GM06990 (cell line): ENCODE measurements at regions not wholly inside any gene's neighbourhood (a gene's known extent, or its start where the extent isn't known, plus 50 kb on each side); places are given as distances from the start of the nearest gene placed in this dataset.
A peak's percentile ranks its signal among the peaks of the same experiment; 100 is the strongest.

ENCODE experiments used
- DNase-seq: peaks from one replicate; pipeline ENCODE4 v3.0.0-alpha.2; 2011; ENCODE audit not compliant: insufficient read length; ENCODE audit errors: extremely low read depth
- H3K27me3 ChIP-seq: replicated peaks from 2 replicates; pipeline ENCODE4 v1.6.0; 2011; ENCODE audit warnings: low read length; ENCODE audit not compliant: control insufficient read depth, insufficient read depth
- H3K36me3 ChIP-seq: 2 replicates; pipeline ENCODE4 v1.5.1; 2011; ENCODE audit warnings: low read length; ENCODE audit not compliant: control insufficient read depth, insufficient read depth
- H3K4me3 ChIP-seq: replicated peaks from 2 replicates; pipeline ENCODE4 v1.5.1; 2011; ENCODE audit warnings: low read depth, mild to moderate bottlenecking, control low read depth, low read length
- TF ChIP-seq, protein P1 (sequence below): IDR thresholded peaks from 2 replicates; pipeline ENCODE4 v1.5.1; 2011; ENCODE audit warnings: low read length, control low read depth, mild to moderate bottlenecking, inconsistent platforms; ENCODE audit not compliant: insufficient read depth, poor library complexity, severe bottlenecking

DNA sequence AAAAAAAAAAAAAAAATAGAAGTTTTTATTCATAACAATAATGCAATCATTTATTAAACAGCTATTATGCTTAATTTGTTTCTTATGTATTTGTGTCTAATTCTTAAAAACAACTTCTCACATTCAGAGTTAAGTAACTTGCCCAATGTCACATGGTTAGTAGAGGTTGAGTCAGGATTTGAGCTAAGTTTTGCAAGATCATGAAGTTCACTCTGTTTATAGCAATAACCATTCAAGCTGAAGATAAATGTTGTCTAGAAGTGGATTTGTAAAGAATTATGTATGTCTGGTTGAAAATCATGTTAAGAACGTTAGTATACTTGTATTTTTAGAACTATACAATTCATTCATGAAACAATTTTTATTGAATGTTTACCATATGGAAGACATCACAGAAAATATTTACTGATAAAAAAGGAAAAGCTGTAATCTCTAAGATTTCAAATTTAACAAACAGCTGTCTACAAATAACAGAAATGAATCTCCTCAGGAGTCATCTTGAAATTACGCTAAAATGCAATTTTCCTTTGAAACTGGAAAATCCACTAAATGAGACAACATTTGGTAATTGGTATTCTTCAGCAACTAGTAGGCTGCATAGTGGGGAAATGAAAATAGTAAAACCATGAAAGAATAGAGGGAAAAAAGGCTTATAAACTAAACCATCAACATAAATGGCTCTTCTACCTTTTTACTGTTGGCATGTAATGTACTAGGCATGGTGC is 70.5 kb upstream of the AHR start:
- H3K4me3 ChIP-seq, result no peak overlapping the region
- H3K27me3 ChIP-seq, result no peaks in the 10 kb centered on the region
- TF ChIP-seq, protein P1, sequence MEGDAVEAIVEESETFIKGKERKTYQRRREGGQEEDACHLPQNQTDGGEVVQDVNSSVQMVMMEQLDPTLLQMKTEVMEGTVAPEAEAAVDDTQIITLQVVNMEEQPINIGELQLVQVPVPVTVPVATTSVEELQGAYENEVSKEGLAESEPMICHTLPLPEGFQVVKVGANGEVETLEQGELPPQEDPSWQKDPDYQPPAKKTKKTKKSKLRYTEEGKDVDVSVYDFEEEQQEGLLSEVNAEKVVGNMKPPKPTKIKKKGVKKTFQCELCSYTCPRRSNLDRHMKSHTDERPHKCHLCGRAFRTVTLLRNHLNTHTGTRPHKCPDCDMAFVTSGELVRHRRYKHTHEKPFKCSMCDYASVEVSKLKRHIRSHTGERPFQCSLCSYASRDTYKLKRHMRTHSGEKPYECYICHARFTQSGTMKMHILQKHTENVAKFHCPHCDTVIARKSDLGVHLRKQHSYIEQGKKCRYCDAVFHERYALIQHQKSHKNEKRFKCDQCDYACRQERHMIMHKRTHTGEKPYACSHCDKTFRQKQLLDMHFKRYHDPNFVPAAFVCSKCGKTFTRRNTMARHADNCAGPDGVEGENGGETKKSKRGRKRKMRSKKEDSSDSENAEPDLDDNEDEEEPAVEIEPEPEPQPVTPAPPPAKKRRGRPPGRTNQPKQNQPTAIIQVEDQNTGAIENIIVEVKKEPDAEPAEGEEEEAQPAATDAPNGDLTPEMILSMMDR, result no peak
- DNase-seq, result no peak
- no peaks in the 10 kb centered on the region for H3K36me3 ChIP-seq

DNA sequence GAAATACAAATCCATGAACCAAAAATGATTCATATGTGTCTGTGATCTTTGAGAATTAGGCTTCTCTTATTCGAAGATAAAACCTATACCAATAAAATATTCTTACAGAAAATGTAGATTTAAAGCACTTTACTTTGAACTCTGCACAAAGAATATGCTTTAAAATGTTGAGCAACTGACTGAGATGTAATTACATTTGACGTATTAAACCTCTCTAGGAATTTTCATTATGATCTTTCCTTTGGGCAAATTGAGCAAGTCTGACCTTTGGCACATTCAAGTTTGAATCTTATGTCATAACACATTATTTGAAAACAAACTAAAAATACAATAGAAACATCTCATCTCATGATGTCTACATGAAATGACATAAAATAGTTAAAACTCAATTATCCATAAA is 69.2 kb upstream of the AHR start:
- no peak for DNase-seq
- H3K4me3 ChIP-seq, result no peak overlapping the region
- no peaks in the 10 kb centered on the region for H3K36me3 ChIP-seq
- H3K27me3 ChIP-seq, result no peaks in the 10 kb centered on the region
- TF ChIP-seq, protein P1, result no peak

DNA sequence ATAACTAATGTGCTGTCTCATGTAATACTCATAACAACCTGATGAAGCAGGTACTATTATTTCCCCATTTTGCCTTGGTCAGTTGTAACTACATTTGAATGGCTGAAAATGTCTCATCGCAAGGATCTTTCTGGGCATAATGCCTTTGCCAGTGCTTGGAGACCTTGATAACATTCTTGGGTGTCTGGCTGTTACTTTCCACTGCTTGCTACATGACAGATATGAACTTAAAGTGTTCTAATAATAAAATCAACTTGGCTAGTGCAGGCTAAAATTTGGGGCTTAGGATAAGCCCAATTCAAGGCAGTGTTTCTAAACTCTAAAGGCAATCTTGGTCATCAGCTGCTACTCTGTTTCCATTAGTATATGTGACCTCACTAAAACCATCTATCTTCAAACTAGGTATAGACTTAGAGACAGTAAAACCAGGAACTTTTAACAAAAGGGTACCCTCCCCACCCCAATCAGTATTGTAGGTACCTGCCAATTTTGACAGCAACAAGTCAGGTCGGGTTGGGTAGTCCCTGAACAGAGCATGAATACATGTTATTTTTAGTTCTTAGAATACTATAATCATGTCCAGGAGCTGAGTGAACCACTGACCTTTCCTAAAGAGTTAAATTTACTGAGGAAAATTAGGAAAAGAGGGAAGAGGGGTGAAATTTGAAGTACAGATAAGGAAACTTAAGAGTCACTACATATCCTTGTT is 68.2 kb upstream of the AHR start:
- DNase-seq, result no peak
- TF ChIP-seq, protein P1, result no peak
- no peaks in the 10 kb centered on the region for H3K27me3 ChIP-seq
- H3K4me3 ChIP-seq, result no peak overlapping the region
- no peaks in the 10 kb centered on the region for H3K36me3 ChIP-seq

- no peak for DNase-seq
- Histone ChIP-seq H3K27me3 (no peaks in the 10 kb centered on the region), H3K36me3 (no peaks in the 10 kb centered on the region), H3K4me3 (no peak overlapping the region)
- TF ChIP-seq, protein P1, result no peak
Observed at GRCh38 chr7:17233603-17234002, 64.8 kb upstream of the AHR start.

- Histone ChIP-seq H3K36me3 (no peaks in the 10 kb centered on the region), H3K4me3 (peak overlapping the region; percentile 7), H3K27me3 (no peaks in the 10 kb centered on the region)
- DNase-seq, result no peak
- TF ChIP-seq, protein P1, result no peak
Observed at GRCh38 chr7:17234030-17234397, 64.4 kb upstream of the AHR start.
